ENCODE measurements at regions not wholly inside any gene's neighbourhood (a gene's known extent, or its start where the extent isn't known, plus 50 kb on each side); places are given as distances from the start of the nearest gene placed in this dataset.

DNA sequence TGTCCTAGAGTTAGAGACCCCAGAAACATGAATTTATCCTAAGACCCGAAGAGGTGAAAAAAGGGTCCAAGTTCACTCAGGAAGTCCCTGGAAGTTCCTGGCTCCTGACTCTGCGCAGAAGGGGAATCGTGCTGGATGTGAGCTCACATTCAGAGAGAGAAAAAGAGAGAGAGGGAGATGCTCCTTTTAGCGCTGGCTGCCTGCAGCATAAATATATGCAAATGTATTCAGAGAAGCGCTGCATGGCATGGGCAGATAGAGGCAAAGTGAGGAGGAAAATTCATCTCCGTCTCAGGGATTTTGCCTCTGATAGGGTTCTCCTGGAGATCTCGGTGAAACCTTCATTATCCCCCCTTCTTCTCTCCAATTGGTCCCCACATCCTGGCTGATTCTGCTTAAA lies 517.2 kb downstream of the MN1 start:
- no peak for DNase-seq (ENCODE audit: low spot score)

GRCh38 chr22:27286711-27287110 lies 514.8 kb downstream of the MN1 start:
- DNase-seq (ENCODE audit: low spot score) = no peak

GRCh38 chr22:27292542-27293299 lies 508.8 kb downstream of the MN1 start:
- no peak for DNase-seq (ENCODE audit: low spot score)

DNA sequence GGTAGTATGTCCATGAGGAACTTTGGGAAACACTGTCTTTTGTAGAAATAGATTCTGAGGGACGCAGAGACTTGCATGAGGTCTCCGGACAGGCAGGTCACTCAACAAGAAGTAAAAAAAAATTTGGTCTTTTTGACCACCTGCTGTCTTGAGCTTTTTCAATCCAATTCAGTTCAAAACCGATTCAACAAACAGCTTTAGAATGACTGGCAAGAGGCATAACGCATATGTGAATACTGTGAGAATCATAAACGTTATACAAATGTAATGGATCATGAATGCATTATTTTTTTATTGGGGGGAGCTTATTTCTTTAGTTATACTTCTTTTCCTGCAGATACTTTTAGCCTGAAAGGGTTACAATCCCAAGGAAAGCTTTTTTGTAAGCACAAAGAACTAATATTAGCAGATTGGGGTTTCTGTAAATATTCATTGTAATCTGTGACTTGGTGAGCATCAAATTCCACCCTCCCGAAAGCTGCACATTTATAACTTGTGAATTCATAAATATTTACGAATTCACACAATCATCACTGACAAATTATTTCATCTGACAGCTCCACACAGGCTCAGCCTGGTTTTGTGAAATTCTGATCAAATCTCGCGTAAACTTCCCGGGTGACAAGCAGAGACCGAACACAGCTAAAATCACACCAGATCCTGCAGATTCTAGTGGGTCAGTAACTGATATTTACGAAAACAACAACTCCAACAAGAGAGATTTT lies 507.7 kb downstream of the MN1 start:
- DNase-seq (ENCODE audit: low spot score) = no peak

- DNase-seq (ENCODE audit: low spot score) = no peak
Measured at GRCh38 chr22:27295040-27295439, 506.5 kb downstream of the MN1 start.

- no peak for DNase-seq (ENCODE audit: low spot score)
Measured at GRCh38 chr22:27295605-27296004, 506.0 kb downstream of the MN1 start.

DNA sequence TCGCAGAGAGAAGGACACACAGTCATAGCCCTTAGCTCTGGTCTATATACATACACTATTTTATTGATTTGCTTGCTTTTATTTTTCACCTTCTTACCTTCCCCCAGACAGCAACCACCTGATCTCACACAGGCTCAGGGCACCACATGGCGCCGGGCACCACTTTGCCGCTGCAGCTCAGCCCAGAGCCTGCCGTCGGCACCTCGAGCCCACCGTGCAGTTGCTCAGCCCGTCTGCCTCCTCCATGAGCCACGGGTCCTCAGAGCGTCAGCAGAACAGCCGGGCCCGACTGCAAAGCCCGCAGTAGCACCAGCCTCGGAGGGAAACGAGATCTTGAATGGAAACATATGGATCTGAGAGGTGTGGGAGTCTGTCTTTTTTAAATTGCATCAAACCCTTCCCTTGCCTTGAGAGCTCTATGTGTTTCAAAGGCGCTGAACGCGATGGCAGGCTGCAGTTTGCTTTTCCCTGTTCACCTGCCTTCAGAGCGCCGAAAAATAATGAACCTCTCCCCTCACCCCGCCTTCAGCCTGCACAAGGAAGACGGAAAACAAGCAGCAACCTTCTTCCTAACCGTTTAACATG lies 505.4 kb downstream of the MN1 start:
- DNase-seq (ENCODE audit: low spot score) = no peak

- no peak for DNase-seq (ENCODE audit: low spot score)
Measured at GRCh38 chr22:27297125-27297524, 504.4 kb downstream of the MN1 start.

DNA sequence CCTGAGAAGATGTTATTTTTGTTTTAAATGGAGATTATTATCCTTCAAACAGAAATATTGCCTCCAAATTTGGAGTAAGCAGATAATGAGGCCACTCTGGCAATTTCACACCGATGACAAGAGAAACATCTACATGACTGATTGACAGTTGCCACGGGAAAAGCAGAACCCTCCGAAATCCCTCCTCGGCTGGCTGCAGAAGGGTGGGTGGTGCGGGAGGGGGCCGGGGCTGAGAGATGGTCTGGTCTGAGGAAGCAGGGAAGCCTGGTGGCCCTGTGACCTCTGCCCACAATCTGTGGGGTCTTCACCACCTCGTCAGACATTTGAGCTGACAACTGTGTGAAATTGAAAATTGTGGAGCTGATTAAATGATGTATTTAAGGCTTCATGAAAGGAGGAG lies 503.2 kb downstream of the MN1 start:
- DNase-seq (ENCODE audit: low spot score) = no peak

DNA sequence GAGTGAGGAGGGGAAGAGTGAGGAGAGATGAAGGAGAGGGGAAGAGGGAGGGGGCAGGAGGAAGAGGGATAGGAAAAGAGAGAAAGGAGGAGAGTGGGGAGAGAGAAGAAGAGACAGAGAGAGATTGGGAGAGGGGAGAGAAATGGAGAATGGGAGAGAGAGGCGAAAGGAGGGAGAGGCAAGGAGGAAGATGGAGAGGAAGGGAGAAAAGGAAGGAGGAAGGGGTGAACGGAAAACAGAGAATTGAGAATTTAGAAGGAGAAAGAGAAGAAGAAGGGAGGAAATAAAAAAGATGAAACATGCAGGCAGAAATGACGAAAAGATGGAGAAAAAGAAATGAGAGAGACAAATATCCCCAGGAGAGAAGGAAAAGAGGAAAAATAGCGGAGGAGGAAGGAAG lies 502.8 kb downstream of the MN1 start:
- DNase-seq (ENCODE audit: low spot score) = no peak

- DNase-seq (ENCODE audit: low spot score) = no peak
Measured at GRCh38 chr22:27299181-27300085, 502.1 kb downstream of the MN1 start.

DNA sequence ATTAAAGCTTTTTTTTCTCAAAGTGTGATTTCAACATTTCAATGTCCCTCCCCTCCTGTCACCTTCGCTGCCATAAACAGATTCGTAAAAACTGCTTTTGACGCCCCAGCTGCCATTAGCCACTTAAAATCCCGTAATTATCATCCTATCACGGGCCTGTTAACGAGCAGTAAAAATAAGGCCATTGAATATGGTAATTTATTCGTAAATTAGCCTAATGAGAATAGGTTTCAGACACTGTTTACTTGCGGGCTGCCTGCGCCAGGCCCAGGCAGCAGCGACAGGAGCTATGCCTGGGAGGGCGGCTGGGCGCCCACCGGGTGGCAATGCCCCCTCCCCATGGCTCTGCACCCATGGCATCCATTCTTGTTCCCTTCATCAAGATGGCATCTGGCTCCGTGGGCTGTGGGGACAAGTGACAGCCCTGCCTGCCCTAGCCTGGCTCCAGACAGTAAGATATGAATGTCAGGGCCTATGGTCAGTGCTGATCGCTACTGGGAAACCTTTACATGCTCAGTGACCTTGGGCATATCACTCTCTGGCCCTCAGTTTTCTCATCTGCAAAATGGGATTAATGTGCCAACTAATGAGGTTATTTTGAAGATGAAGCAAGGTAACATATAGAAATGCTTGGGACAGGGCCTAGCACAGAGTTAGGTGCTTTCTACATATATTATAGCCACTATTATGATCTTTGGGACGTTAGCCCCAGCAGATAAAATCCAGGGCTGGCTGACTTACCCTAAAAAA lies 500.8 kb downstream of the MN1 start:
- no peak for DNase-seq (ENCODE audit: low spot score)

DNA sequence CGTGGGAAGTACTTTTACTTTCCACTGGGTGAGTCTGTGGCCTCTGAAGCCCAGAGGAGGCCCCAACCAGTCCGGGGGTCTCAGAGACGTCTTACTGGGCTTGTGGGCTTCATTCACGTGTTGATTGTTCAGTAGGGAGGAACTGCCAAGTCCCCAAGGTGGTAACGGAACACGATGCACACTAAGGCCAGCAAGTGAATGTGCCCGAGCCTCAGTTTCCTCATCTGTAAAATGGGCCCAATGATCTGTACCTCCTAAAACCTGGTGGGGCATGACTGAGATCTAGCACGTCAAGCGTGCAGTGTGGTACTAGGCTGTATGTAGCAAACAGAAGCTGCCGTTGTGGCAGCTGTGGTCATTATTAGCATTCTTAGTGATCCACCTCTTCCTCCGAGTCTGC lies 499.1 kb downstream of the MN1 start:
- DNase-seq (ENCODE audit: low spot score) = no peak

DNA sequence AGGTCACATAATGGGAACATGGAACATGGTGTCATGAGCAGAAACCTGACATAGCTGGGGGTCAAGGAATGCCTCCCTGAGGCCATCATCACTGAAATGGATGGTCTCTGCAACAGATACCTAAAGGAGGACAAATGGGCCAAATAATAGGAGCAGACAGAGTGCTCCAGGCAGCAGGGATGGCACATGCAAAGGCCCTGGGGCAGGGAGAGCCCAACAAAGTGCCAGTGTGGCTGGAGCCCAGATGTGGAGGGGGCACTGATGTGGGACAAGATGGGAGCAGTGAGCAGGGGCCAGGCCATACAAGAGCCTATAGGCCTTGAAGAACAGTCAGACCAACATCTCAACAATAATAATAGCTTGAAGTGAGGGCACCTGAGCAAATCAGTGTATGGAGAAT lies 497.8 kb downstream of the MN1 start:
- DNase-seq (ENCODE audit: low spot score) = no peak

- no peak for DNase-seq (ENCODE audit: low spot score)
Measured at GRCh38 chr22:27306771-27307170, 494.8 kb downstream of the MN1 start.

DNA sequence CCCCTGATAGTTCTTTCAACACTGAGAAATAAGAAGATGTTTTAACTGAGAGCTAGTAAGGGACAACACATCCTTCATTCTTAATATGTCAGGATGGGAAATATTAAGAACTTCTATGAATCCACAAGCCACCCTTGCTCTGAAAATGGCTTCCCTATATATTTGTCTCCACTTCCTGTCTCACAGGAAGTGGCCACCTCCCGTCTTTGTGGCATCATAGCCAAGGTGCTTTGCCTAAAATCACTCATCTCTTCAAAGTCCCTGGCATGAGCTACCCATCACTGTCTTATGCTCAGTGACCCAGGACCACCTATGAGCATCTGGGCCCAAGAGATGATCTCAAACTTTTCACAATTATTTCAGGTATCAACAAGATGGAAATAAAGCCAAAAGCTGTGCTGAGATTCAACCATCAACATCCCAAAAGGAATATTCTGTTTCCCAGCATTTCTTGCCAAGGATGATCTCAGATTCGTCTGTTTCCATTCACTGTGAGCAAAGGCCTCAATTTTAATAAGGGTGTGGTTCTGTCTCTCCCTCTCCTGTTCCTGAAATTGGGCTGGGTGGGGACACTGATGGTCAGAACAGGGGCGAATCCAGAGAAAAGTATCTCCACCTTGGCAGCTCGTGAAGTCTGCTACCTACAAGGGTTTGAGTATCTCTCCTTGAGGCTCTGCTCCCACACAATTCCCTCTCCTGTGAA lies 493.9 kb downstream of the MN1 start:
- DNase-seq (ENCODE audit: low spot score) = no peak

- no peak for DNase-seq (ENCODE audit: low spot score)
Measured at GRCh38 chr22:27308513-27308912, 493.0 kb downstream of the MN1 start.

DNA sequence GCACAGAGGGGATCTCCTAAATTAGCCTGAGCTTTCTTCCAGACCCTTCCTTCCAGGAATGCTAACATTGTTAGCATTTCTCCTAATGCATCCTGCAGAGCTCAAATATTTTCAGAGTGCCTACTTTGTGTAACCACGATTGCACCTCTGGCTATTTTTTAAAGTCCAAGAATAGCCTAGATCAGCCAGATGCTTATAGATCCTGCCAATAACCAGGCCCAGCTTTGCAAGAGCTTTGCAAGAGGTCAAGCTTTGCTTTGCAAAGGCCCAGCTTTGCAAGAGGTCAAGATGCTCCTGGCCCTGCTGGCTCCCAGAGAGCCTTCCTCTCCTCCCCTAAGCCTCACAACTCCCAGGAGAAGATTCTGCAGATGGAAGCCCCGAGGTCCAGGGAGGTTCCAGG lies 491.9 kb downstream of the MN1 start:
- no peak for DNase-seq (ENCODE audit: low spot score)

DNA sequence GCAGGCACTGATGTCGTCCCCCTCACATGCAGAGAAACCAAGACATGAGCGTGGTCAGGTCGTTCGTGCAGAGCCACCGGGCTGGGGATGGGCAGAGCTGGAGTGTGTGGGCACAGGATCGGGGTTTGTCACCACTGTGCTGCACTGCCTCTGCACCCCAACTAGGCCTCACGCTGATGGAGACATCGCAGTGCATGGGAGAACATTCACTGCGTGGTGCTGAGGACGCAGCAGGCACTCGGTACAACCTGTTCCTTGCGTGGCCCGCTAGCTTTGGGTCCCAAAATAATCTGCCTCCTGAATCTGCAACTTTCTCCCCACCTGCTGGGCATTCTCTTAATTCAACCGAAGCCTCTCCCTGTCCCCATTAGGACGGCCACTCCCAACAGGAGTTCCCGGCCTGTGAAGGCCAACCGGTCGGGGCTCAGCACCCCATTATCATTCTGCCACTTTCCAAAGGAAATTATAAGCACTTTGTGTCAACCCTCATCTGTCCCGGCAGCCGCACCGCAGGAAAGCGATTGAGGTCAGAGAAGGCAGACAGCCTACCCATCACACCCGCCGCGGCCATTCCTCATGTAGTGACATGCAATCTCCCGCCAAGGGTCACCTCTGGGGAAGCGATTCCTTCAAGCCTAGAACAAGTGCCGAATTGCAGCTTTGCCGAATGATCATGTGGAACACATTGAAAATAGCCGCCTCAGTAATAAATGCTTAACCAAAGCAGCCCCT lies 490.4 kb downstream of the MN1 start:
- no peak for DNase-seq (ENCODE audit: low spot score)

Measured in germinal center (tissue), 1 donor.